HAP-1 (cell line): ENCODE measurements at regions not wholly inside any gene's neighbourhood (a gene's known extent, or its start where the extent isn't known, plus 50 kb on each side); places are given as distances from the start of the nearest gene placed in this dataset.
"Not testable (repeated sequence)": the region's sequence is repeated elsewhere in the genome, so short reads cannot be mapped to it uniquely, and the experiment has no call there.

Source experiments
- DNase-seq, 2 experiments: peaks; one replicate each; pipeline ENCODE4 v3.0.0-alpha.2; 2016 to 2020; ENCODE audit warnings: low spot score in 2 of 2
- H3K27me3 ChIP-seq: fragments of 250-450 bp; sonication (Bioruptor Pico); 2 replicates; pipeline ENCODE4 v1.5.1; 2020; ENCODE audit warnings: low read depth, mild to moderate bottlenecking, moderate library complexity
- H3K36me3 ChIP-seq: fragments of 250-450 bp; sonication (Bioruptor Pico); replicated peaks from 2 replicates; pipeline ENCODE4 v1.5.1; 2020; ENCODE audit warnings: mild to moderate bottlenecking
- H3K4me1 ChIP-seq: fragments of 250-450 bp; sonication (Bioruptor Pico); 2 replicates; pipeline ENCODE4 v1.5.1; 2020; ENCODE audit warnings: mild to moderate bottlenecking
- H3K4me3 ChIP-seq: fragments of 250-450 bp; sonication (Bioruptor Pico); 2 replicates; pipeline ENCODE4 v1.5.1; 2020; ENCODE audit warnings: mild to moderate bottlenecking, moderate library complexity
- H3K9me3 ChIP-seq: fragments of 250-450 bp; sonication (Bioruptor Pico); 2 replicates; pipeline ENCODE4 v1.5.1; 2020; ENCODE audit warnings: mild to moderate bottlenecking, moderate library complexity
- in situ Hi-C: fragments of 300-500 bp; cut with MboI; formaldehyde crosslinking; loops from 3 replicates; pipeline ENCODE4 v1.14.3; 2020; ENCODE audit warnings: low sequenced_read_pairs, inconsistent platforms, mixed read lengths

DNA sequence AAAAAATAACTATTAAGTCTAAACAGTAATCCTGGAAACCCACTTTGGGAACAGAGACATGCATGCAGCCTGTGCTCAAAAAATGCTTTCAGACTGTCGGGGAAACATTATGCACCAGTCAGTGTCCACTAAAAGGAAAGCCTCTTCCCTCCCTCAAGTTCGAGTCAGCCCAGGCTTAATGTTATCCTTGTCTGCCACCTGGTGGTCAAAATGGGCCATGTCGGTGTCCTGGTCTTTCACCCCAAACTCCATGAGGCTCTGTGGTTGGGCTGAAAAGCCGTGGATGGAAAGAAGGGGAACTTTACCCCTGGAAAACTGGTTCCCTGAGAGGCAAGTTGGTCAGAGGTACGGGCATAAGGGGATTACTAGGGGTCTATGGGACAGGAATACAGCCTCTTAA lies 88.4 kb upstream of the ZNF492 start:
- DNase-seq: peak in 1 of 2 experiments; percentile 54
- in situ Hi-C loops: no loop called here

DNA sequence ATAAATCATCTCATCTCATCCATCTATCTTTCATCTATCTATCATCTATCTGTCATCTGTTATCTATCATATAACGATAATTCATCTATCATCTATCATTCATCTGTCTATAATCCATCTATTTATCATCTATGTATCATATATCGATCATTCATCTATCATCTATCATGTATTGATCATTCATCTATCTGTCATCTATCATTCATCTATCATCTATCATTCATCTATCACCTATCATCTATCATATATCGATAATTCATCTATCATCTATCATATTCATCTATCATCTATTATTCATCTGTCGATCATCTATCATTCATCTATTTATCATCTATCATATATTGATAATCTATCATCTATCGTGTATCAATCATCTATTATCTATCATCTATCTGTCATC lies 100.4 kb upstream of the ZNF492 start:
- no peaks in the 10 kb centered on the region; the same call in 1 of the 2 replicates for H3K9me3 ChIP-seq
- DNase-seq: no peak
- no peaks in the 10 kb centered on the region for H3K4me1 ChIP-seq
- no peak overlapping the region for H3K4me3 ChIP-seq
- in situ Hi-C loops: no loop called here
- no peaks in the 10 kb centered on the region for H3K36me3 ChIP-seq
- H3K27me3 ChIP-seq: no peaks in the 10 kb centered on the region

More for the DNA sequence above, 88.4 kb upstream of the ZNF492 start:
- no peaks in the 10 kb centered on the region for H3K4me1 ChIP-seq
- H3K36me3 ChIP-seq: no peaks in the 10 kb centered on the region
- H3K9me3 ChIP-seq: 0 out of 2 replicates have a peak, but pooled peaks cover 5% of the 10 kb centered on the region
- H3K27me3 ChIP-seq: no peaks in the 10 kb centered on the region
- H3K4me3 ChIP-seq: no peak overlapping the region

DNA sequence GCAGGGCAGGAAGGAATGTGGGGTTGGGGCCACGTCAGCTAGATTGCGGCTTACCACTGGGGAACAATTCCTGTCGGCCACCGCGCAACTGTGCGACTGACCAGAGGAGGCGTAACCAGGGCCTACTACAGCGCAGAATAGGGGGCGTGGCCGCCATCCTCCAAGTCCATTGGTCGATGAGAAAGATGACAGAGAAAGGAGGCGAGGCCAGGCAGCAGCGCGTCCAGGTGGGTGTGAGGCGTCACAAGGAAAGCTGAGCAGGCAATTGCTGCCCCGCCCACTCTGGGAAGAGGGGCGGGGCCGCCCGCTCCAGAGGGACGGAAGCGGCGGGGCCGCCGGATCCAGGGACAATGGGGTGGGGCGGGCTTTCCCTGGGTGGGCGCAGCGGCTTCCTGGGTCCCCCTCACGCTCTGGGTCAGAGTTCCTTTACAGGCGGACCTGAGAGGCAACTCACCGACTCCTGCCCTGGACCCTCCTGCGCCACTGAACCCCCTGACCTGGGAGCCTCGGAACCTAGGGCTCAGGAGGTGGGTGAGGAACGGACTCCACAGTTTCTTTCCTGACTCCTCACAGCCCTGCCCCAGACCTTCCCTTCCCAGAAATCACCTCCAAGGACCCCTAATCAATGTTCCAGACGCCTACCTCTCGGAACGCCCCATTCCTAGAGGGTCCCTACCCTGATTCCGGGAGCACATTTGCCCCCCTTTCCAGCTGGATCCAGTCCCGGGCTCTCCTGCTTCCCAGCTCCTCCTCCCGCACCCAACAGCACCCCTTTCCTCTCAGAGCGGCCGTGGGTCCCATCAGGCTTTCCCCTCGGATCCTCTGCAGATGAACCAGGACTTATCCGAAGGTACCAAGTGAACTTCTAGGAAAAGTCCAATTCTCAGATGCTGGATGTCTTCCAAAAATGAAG lies 101.5 kb upstream of the ZNF492 start:
- in situ Hi-C loops: no loop called here
- Histone ChIP-seq H3K4me1 (no peaks in the 10 kb centered on the region), H3K27me3 (no peaks in the 10 kb centered on the region), H3K36me3 (no peaks in the 10 kb centered on the region), H3K4me3 (no peak overlapping the region), H3K9me3 (no peaks in the 10 kb centered on the region; the same call in 1 of the 2 replicates)
- no peak for DNase-seq

DNA sequence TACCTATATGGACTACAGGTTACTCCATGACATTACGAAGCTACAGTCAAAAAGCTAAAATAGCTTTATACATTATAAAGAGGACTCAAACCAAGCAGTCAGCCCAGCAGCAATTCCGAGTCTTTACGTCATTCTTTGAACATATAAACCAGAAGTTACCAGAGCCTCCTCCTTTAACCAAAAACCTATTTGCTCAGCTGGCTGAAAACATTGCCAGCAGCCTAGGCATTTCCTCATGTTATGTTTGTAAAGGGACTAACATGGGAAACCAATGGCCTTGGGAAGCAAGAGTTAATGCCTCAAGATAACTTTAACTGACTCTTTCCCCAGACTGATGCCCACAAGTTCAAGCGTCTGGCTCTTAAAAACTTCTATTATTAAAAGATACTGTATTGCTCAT lies 104.1 kb upstream of the ZNF492 start:
- no peak for DNase-seq
- Histone ChIP-seq H3K36me3 (no peaks in the 10 kb centered on the region), H3K27me3 (no peaks in the 10 kb centered on the region), H3K9me3 (no peaks in the 10 kb centered on the region; the same call in 1 of the 2 replicates), H3K4me3 (no peak overlapping the region), H3K4me1 (no peaks in the 10 kb centered on the region)
- in situ Hi-C loops: no loop called here

DNA sequence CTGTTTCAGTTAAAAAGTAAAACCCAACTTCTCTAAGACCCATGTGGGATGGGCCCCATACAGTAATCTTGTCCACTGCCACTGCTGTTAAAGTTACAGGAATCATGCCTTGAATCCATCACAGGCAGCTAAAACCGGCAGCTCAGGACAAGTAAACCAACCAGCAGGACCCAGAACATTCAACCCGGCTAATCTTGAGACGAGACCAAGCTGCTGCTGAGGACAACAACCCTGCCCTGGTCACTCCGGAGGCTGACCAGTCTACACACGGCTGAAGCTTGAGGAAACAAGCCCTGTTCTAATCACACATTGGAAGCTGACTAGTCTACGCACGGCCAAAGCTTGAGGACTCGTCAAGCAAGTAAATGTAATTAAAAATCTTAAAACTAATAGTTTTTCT lies 105.2 kb upstream of the ZNF492 start:
- Histone ChIP-seq H3K27me3 (no peaks in the 10 kb centered on the region), H3K9me3 (no peaks in the 10 kb centered on the region; the same call in 1 of the 2 replicates), H3K4me3 (no peak overlapping the region), H3K36me3 (no peaks in the 10 kb centered on the region), H3K4me1 (no peaks in the 10 kb centered on the region)
- DNase-seq: no peak
- in situ Hi-C loops: no loop called here

DNA sequence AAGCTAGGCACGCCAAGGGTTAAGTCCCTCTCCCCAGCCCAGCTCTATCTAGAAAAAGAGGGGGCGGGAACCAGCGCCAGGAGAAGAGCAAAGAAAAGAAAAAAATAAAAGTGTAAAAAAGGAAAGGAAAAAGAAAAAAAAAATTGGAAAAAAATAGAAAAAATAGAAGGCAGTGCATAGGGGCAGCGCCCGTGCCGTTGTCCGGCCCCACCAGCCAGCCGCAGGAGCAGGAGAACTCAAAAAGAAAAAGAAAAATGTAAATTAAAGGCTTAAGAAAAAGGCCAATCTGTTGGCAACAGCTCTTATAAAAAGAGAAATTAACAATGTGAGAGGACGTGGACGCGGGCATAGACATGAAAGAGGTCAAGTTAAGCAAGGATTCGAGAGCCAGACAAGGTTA lies 105.4 kb upstream of the ZNF98 start:
- Histone ChIP-seq H3K36me3 (no peaks in the 10 kb centered on the region), H3K4me3 (no peak overlapping the region), H3K4me1 (no peaks in the 10 kb centered on the region), H3K9me3 (no peaks in the 10 kb centered on the region; the same call in 1 of the 2 replicates), H3K27me3 (no peaks in the 10 kb centered on the region)
- in situ Hi-C loops: no loop called here
- DNase-seq: no peak

DNA sequence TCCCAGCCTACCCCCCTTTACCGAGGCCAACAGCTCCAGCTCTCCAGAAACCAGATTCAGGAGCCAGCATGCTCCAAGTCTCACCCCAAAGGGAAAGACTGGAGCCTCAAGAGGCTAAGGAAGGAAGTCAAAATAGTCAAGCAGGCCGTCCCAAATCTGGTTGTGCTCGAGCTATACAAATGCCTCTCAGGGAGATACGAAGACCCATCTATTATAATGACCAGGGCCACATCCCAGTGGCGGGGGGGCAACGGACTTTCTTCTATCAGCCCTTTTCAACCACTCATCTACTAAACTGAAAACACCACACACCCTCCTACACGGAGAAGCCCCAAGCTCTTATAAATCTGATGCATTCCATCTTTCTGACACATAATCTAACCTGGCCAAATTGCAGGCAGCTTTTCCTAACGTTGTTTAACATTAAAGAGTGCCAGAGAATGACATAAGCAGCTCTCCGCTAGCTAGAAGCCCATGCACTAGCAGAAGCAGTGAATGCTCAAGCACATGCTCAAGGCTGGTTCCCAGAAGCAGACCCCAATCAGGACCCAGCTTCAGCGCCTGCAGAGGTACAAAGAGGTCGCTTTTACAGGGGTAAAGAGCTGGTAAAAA lies 104.6 kb upstream of the ZNF98 start:
- in situ Hi-C loops: no loop called here
- Histone ChIP-seq H3K4me1 (no peaks in the 10 kb centered on the region), H3K36me3 (no peaks in the 10 kb centered on the region), H3K9me3 (no peaks in the 10 kb centered on the region; the same call in 1 of the 2 replicates), H3K27me3 (no peaks in the 10 kb centered on the region), H3K4me3 (no peak overlapping the region)
- no peak for DNase-seq

DNA sequence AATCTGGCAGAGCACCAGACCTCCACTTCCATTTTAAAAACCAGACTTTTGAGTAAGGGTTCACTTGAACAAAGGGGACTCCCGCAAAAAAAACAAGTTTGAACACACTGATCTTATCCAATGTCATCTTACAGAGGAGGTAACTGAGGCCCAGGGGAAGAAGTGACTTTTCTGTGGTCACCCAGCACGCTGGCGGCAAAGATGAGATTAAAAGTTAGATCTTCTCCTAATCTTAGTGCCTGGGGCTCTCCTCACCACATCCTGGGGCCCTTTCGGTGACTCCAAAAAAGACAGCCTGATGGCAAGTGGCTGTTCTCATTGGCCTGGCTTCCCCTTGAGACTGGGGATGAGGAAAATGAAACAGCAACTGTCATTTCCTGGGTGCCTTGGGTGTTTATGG lies 101.8 kb upstream of the ZNF98 start:
- Histone ChIP-seq H3K9me3 (no peaks in the 10 kb centered on the region), H3K36me3 (no peaks in the 10 kb centered on the region), H3K27me3 (no peaks in the 10 kb centered on the region), H3K4me3 (no peak overlapping the region), H3K4me1 (no peaks in the 10 kb centered on the region)
- in situ Hi-C loops: no loop called here
- no peak for DNase-seq

DNA sequence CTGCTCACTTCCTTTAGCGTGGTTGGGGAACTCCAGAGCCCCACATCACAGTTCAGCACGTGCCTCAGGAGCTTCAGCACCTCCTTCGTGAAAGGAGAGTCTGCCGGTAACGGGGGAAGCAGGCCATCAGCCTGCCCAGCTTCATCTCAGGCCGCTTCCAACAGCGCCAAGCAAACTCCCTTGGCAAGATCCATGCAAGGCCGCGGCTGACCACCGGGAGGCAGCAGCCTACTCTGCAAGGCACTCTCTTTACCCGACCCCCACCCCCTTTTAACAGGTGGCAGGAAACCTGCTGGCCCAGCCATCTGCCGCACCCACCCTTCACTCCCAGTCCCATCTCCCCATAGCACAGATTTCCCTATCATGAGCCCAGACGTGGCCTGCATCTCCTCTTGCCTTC lies 97.4 kb upstream of the ZNF98 start:
- H3K36me3 ChIP-seq, H3K4me3 ChIP-seq, H3K9me3 ChIP-seq, in situ Hi-C loops, H3K4me1 ChIP-seq, H3K27me3 ChIP-seq, DNase-seq: not testable (repeated sequence)

DNA sequence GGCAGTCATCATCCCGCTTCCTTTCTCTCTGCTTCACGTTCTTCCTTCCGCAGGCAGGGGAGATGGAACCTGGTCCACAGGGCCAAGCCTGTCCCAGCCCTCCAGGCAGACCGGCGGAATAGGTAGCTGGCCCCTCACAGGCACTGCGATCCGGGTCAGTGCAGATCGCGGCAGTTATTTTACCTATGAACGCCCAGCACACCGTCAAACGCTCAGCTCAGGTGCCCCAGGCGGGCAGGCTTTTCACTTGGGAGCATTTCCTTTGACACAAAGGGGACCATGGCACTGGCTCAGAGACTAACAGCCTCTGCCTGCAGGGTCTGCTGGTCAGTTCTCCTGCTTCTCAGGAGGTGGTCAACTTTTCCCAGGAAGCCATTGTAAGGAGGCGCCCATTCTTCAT lies 97.0 kb upstream of the ZNF98 start:
- Histone ChIP-seq H3K4me1 (no peaks in the 10 kb centered on the region), H3K9me3 (no peaks in the 10 kb centered on the region; the same call in 1 of the 2 replicates), H3K27me3 (no peaks in the 10 kb centered on the region), H3K36me3 (no peaks in the 10 kb centered on the region), H3K4me3 (no peak overlapping the region)
- in situ Hi-C loops: no loop called here
- no peak for DNase-seq

DNA sequence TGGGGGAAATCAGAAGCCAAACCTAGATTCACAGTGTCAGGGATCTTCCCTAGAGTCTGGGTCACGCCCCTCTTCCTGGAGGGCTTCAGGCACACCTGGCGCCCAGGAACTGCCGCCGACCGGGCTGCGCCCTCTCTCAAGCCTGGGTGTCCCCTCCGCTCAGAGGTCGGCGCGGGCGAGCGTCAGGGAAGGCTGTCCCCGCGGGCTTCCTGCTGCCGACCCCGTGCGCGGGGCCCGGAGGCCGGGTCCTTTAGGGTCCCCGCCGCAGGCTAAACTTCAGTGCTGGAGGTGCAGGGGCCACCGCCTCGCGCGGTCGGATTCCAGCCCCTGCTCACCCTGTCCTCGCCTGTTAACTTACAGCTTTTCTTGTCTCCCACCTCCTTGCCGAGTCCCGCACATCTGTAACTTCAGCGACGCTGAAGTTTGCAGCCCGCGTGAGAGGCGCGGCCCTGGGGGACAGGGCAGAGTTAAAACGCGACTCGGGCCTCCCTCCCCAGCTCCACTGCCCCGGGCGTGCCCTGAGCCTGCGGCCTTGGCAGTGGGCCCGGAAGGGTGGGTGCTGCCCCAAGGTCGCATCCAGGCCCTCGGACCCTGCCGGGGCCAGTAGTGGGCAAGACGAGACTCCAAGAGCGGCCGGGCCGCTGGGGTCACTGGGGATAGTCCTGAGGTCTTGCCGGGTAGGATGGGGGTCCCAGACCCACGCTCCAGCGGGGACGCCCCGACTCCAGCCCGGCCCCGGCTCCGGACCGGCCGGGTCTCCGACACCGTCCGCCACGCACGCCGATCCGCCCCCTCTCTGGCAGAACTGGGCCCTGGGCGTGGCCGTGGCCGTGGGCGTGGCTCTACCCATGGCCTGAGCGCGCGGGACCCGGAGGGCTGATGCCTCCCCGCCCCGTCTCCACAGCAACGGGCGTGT lies 95.6 kb upstream of the ZNF98 start:
- no peaks in the 10 kb centered on the region for H3K27me3 ChIP-seq
- no peak for DNase-seq
- in situ Hi-C loops: no loop called here
- no peak overlapping the region for H3K4me3 ChIP-seq
- H3K9me3 ChIP-seq: no peaks in the 10 kb centered on the region; the same call in 1 of the 2 replicates
- H3K36me3 ChIP-seq: no peaks in the 10 kb centered on the region
- H3K4me1 ChIP-seq: no peaks in the 10 kb centered on the region

DNA sequence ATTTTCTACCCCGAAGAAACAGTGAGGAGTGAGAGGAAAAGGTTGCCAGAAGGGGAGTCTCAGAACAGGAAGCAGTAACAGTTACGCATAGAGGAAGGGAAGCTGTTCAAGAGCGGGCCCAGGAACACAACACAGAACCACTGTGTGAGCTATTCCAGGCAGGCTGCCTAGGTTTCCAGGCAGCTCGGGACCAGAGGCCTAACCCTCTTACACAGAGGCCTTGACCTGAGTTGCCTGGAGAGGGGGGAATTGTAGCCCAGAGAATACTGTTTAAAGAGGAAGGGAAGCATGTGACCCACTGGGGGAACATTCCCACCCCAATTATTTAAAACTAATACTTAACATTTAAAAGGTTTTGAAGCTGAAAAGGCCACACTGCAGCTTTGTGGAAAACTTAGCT lies 93.3 kb upstream of the ZNF98 start:
- H3K27me3 ChIP-seq: no peaks in the 10 kb centered on the region
- H3K4me1 ChIP-seq: no peaks in the 10 kb centered on the region
- no peak overlapping the region for H3K4me3 ChIP-seq
- no peaks in the 10 kb centered on the region; the same call in 1 of the 2 replicates for H3K9me3 ChIP-seq
- in situ Hi-C loops: no loop called here
- DNase-seq: no peak
- no peaks in the 10 kb centered on the region for H3K36me3 ChIP-seq

DNA sequence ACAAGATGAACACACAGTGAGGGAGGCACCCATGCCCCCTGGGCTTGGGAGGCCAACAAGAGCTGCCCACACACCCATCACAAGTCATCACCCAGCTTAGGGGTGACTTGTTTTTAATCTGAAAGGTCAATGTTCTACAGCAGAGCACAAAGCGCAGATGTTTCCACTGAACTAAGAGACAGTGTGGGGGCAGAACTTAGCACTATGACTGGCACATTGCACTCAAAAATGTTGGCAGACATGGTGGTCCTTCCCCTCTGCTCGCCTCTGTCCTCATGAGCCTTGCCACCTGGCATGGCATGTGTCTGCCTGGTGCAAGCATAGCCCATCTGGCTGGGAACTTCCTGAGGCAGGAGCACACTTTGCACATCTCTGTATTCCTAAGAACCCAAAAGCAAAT lies 81.4 kb upstream of the ZNF98 start:
- DNase-seq: no peak
- H3K36me3 ChIP-seq: no peaks in the 10 kb centered on the region
- no peaks in the 10 kb centered on the region for H3K27me3 ChIP-seq
- in situ Hi-C loops: no loop called here
- no peaks in the 10 kb centered on the region for H3K4me1 ChIP-seq
- H3K4me3 ChIP-seq: no peak overlapping the region
- no peaks in the 10 kb centered on the region for H3K9me3 ChIP-seq
